ENCODE measurements at regions not wholly inside any gene's neighbourhood (a gene's known extent, or its start where the extent isn't known, plus 50 kb on each side); places are given as distances from the start of the nearest gene placed in this dataset.

GRCh38 chr14:87306409-87307168, 686.4 kb downstream of the GALC start:
- no peak for DNase-seq (ENCODE audit: low read depth)
- TF ChIP-seq CTCF (IDR thresholded peaks at IDR 0.05; ENCODE audit: insufficient read depth, low read depth, low read length, missing control alignments): no peak
- no peak overlapping the region for H3K4me3 ChIP-seq (ENCODE audit: low read depth, low read length)

- no peak for DNase-seq (ENCODE audit: low read depth)
- no peak for TF ChIP-seq CTCF (IDR thresholded peaks at IDR 0.05; ENCODE audit: insufficient read depth, low read depth, low read length, missing control alignments)
- H3K4me3 ChIP-seq (ENCODE audit: low read depth, low read length): no peak overlapping the region
Measured at GRCh38 chr14:87305345-87305744, 687.6 kb downstream of the GALC start.

GRCh38 chr14:87304404-87304803, 688.6 kb downstream of the GALC start:
- H3K4me3 ChIP-seq (ENCODE audit: low read depth, low read length): no peak overlapping the region
- DNase-seq (ENCODE audit: low read depth): no peak
- TF ChIP-seq CTCF (IDR thresholded peaks at IDR 0.05; ENCODE audit: insufficient read depth, low read depth, low read length, missing control alignments): no peak

DNA sequence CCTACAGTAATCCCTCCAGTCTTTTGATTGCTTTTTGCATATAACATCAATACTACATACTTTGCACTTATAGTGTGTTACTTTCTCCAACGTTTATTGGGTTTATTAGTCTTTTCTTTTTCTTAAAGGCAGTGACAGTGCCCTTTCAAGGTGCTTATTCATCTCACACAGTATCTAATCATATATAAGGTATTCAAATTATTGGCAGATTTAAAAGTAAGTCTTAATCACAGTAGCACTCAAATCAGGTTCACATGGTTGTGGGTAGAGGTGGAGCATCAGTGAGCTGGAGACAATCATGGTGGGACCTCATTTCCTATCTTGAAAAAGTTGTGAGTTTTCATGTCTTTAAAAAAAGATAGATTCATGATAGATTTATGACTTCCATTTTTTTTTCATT, 706.2 kb downstream of the GALC start:
- DNase-seq (ENCODE audit: low read depth): no peak
- no peak for TF ChIP-seq CTCF (IDR thresholded peaks at IDR 0.05; ENCODE audit: insufficient read depth, low read depth, low read length, missing control alignments)
- no peak overlapping the region for H3K4me3 ChIP-seq (ENCODE audit: low read depth, low read length)

DNA sequence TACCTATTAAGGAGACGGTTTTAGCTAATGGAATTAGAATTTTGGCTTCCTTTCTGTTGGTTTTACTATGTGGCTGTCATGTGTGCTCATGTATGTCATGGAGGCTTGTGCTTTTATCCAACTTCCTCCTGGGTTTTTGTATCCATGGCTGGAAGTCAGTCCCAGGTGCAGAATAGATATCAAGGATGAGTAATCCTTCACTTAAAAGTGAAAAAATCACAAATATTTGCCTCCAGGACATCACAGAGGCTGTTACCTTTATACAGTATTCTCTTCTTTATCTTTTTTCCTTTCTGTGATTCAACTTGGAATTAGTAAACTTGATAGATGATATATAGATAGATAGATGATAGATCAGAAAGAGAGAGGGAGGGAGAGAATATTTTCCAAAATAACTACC, 706.8 kb downstream of the GALC start:
- DNase-seq (ENCODE audit: low read depth): no peak
- no peak for TF ChIP-seq CTCF (IDR thresholded peaks at IDR 0.05; ENCODE audit: insufficient read depth, low read depth, low read length, missing control alignments)
- no peak overlapping the region for H3K4me3 ChIP-seq (ENCODE audit: low read depth, low read length)

- H3K4me3 ChIP-seq (ENCODE audit: low read depth, low read length): no peak overlapping the region
- no peak for TF ChIP-seq CTCF (IDR thresholded peaks at IDR 0.05; ENCODE audit: insufficient read depth, low read depth, low read length, missing control alignments)
- no peak for DNase-seq (ENCODE audit: low read depth)
Measured at GRCh38 chr14:87285506-87285905, 707.5 kb downstream of the GALC start.

- DNase-seq (ENCODE audit: low read depth): no peak
- TF ChIP-seq CTCF (IDR thresholded peaks at IDR 0.05; ENCODE audit: insufficient read depth, low read depth, low read length, missing control alignments): no peak
Measured at GRCh38 chr14:87283547-87283946, 709.4 kb downstream of the GALC start.

More at GRCh38 chr14:87283547-87283946, 709.4 kb downstream of the GALC start:
- H3K4me3 ChIP-seq (ENCODE audit: low read depth, low read length): no peak overlapping the region

All from GM12865 (cell line).